Lower leg skin (tissue), 4 donors: ENCODE measurements at regions not wholly inside any gene's neighbourhood (a gene's known extent, or its start where the extent isn't known, plus 50 kb on each side); places are given as distances from the start of the nearest gene placed in this dataset.

ENCODE experiments used
- DNase-seq, 2 donors: peaks; one replicate each; pipeline ENCODE4 v3.0.0-alpha.2; 2019; ENCODE audit warnings: low spot score in 2 of 2
- H3K4me3 ChIP-seq: fragments of 200-600 bp; sonication (generic); 2 replicates; pipeline ENCODE4 v1.5.1; 2017; ENCODE audit warnings: mild to moderate bottlenecking, low read depth; ENCODE audit not compliant: poor library complexity, severe bottlenecking
- CTCF ChIP-seq, 3 donors: fragments of 450-650 bp; IDR thresholded peaks; one replicate each; pipeline ENCODE4 v1.5.1; 2016; ENCODE audit warnings: antibody characterized with exemption in 3 of 3, mild to moderate bottlenecking in 3 of 3, moderate library complexity in 2 of 3
- POLR2A ChIP-seq, 2 donors: fragments of 450-650 bp; IDR thresholded peaks; one replicate each; pipeline ENCODE4 v1.6.1; 2016 to 2017; ENCODE audit warnings: antibody characterized with exemption in 2 of 2, mild to moderate bottlenecking in 1 of 2, moderate library complexity in 1 of 2
- WGBS, 2 donors: methylation state at CpG; one replicate each; pipeline ENCODE4 v1.1.5; 2018; 5-methylcytosine and 5-hydroxymethylcytosine counted together
- intact Hi-C: fragments of 100-400 bp; cut with DNase I; formaldehyde crosslinking; loops from one replicate; pipeline ENCODE4 v1.15.0; 2023; ENCODE audit warnings: low total_unique reads

- WGBS, 2 donors: 65 to 73% methylated on average over 1 of the region's 1 CpG
- no peak for TF ChIP-seq POLR2A (IDR thresholded peaks at IDR 0.05)
- TF ChIP-seq CTCF (IDR thresholded peaks at IDR 0.05): no peak
- intact Hi-C loops: no loop called here
- H3K4me3 ChIP-seq: no peak overlapping the region
- DNase-seq: no peak
Observed at GRCh38 chr5:97657239-97657638, 474.2 kb upstream of the RIOK2 start.

- no peak for TF ChIP-seq POLR2A (IDR thresholded peaks at IDR 0.05)
- no peak for TF ChIP-seq CTCF (IDR thresholded peaks at IDR 0.05)
- intact Hi-C loops: no loop called here
- 71 to 72% methylated on average over 4 of the region's 4 CpGs for WGBS, 2 donors
- DNase-seq: no peak
- no peak overlapping the region for H3K4me3 ChIP-seq
Observed at GRCh38 chr5:97658116-97658900, 475.3 kb upstream of the RIOK2 start.

GRCh38 chr5:97666783-97667182 is 483.7 kb upstream of the RIOK2 start:
- TF ChIP-seq CTCF (IDR thresholded peaks at IDR 0.05): no peak
- TF ChIP-seq POLR2A (IDR thresholded peaks at IDR 0.05): no peak
- no peak for DNase-seq
- 68 to 79% methylated on average over 2 of the region's 2 CpGs for WGBS, 2 donors
- H3K4me3 ChIP-seq: no peak overlapping the region
- intact Hi-C loops: no loop called here

GRCh38 chr5:97670447-97670846 is 487.4 kb upstream of the RIOK2 start:
- intact Hi-C loops: no loop called here
- TF ChIP-seq CTCF (IDR thresholded peaks at IDR 0.05) (no peak), POLR2A (IDR thresholded peaks at IDR 0.05) (no peak)

GRCh38 chr5:97676608-97677007 is 493.6 kb upstream of the RIOK2 start:
- intact Hi-C loops: no loop called here
- WGBS, 2 donors: 93 to 94% methylated on average over 3 of the region's 3 CpGs
- no peak overlapping the region for H3K4me3 ChIP-seq
- TF ChIP-seq CTCF (IDR thresholded peaks at IDR 0.05) (no peak), POLR2A (IDR thresholded peaks at IDR 0.05) (no peak)
- DNase-seq: no peak

More at GRCh38 chr5:97670447-97670846, 487.4 kb upstream of the RIOK2 start:
- no peak for DNase-seq
- H3K4me3 ChIP-seq: no peak overlapping the region

- TF ChIP-seq CTCF (IDR thresholded peaks at IDR 0.05) (no peak), POLR2A (IDR thresholded peaks at IDR 0.05) (no peak)
- DNase-seq: no peak
- H3K4me3 ChIP-seq: no peak overlapping the region
- 75 to 76% methylated on average over 4 of the region's 4 CpGs for WGBS, 2 donors
- intact Hi-C loops: loop anchor here (5.0 kb wide), 1 partner anchor 1613 kb away; no protein-coding TSS in a partner anchor
Observed at GRCh38 chr5:97694091-97694490, 511.0 kb upstream of the RIOK2 start.
